GM04504 (cell line): ENCODE measurements at regions not wholly inside any gene's neighbourhood (a gene's known extent, or its start where the extent isn't known, plus 50 kb on each side); places are given as distances from the start of the nearest gene placed in this dataset.
"Not testable (repeated sequence)": the region's sequence is repeated elsewhere in the genome, so short reads cannot be mapped to it uniquely, and the experiment has no call there.

Experiments
- DNase-seq: peaks from one replicate; pipeline ENCODE4 v3.0.0-alpha.2; 2012; ENCODE audit warnings: low read depth

DNA sequence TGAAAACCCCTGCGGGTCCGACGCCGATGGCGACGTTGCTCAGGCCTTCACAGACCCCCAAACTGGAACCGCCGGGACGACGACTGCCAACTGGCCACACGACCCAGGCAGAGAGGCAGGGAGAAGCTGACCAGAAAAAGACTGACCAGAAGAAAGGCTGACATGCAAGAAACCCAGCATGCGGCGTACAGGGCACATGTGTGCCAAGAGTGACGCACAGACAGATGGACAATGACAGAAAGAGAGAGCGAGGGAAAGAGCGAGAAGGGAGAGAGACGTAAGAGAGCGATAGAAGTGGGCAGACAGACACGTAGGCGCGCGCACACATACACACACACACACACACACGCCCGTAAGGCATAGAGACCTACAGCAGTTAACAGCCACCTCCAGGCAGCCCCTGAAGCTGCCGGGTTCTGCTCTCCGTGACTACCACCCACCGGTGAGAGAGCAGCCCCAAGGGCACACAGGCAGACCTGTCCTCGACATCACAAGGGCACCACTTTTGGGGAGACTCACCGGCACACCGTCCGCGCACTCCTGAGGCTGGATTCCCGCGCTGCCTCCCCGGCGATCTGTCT lies 67.2 kb upstream of the ZNF527 start:
- no peak for DNase-seq

GRCh38 chr19:37304190-37304883 lies 66.6 kb upstream of the ZNF527 start:
- no peak for DNase-seq

DNA sequence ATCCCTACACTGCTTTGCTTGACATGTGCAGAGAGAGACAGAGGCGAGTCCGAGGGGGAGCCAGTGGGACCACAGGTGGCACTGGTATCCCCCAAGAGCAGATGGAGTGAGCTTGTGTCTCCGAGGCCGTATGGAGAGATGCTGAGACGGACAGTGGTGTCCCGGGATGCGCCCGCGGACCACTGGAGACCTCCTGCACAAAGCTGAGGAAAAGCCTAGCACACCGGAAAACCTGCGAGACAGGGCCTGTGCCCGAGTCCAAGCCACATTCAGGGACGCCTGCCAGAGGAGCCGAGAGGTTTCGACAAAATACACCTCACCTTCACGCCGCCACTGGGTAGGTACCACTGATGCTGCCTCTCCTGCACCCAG lies 66.0 kb upstream of the ZNF527 start:
- no peak for DNase-seq

- no peak for DNase-seq
Measured at GRCh38 chr19:37306383-37306963, 64.4 kb upstream of the ZNF527 start.

GRCh38 chr19:37309834-37310575 lies 60.9 kb upstream of the ZNF527 start:
- DNase-seq = no peak

- DNase-seq = peak; percentile 10
Measured at GRCh38 chr19:37312531-37313334, 58.2 kb upstream of the ZNF527 start.

- no peak for DNase-seq
Measured at GRCh38 chr19:37313335-37313627, 57.6 kb upstream of the ZNF527 start.

DNA sequence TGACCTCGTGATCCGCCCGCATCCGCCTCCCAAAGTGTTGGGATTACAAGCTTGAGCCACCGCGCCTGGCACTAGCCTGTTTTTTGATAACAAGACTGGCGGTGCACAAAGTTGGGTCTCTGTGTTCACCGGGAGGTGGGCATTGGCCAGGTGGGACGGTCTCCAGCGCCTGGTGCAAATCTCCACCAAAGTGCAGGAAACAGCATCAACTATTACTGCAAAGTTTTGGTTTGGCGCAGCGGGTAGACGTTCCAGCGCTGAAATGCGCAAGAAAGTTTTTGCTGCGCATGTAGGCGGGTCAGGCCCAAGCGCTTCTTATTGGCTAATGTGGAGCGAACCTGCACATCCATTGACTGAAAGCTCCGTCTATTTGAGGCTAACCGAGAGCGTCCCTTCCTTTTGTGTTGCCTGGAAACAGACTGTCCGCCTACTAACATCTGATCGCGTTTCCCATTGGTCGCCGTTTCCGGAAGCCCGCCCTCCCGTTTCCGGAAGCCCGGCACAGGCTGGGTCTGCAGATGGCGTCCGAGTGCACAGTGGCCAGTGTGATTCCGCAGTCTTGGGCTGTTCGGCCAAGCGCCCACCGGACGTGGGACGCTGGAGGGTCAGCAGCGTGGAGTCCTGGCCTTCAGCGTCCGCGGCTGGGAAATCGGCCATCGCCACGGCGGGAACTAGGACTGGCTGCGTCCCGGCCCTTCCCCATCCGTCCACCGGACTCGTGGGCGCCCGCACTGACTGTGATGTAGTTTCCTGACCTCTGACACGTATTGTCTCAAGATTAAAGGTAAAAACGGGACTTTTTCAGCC lies 53.3 kb upstream of the ZNF527 start:
- DNase-seq = peak; percentile 98

DNA sequence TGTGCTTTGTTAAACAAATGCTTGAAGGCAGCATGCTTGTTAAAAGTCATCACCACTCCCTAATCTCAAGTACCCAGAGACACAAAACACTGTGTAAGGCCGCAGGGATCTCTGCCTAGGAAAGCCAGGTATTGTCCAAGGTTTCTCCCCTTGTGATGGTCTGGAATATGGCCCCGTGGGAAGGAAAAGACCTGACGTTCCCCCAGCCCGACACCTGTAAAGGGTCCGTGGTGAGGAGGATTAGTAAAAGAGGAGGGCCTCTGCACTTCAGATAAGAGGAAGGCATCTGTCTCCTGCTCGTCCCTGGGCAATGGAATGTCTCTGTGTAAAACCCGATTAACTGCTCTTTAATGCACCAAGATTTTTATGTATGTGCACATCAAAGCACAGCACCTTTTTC lies 49.9 kb upstream of the ZNF527 start:
- not testable (repeated sequence) for DNase-seq
